SU-DHL-6 (cell line): ENCODE measurements at regions not wholly inside any gene's neighbourhood (a gene's known extent, or its start where the extent isn't known, plus 50 kb on each side); places are given as distances from the start of the nearest gene placed in this dataset.

Experiments used
- CTCF ChIP-seq: fragments of 200-600 bp; sonication (generic); IDR thresholded peaks from one replicate; pipeline ENCODE4 v1.5.1; 2017; ENCODE audit warnings: antibody characterized with exemption, mild to moderate bottlenecking, low read length, moderate library complexity; ENCODE audit not compliant: insufficient read depth, poor library complexity, severe bottlenecking
- EZH2phosphoT487 ChIP-seq: fragments of 200-600 bp; sonication (generic), shearing (Covaris generic); conservative IDR thresholded peaks from 2 replicates; pipeline ENCODE4 v1.6.1; 2018; ENCODE audit warnings: mild to moderate bottlenecking, antibody characterized with exemption, low read length, moderate library complexity, mixed read lengths

GRCh38 chr13:56837161-56837560 is 303.6 kb upstream of the PRR20A start:
- TF ChIP-seq CTCF (no peak), EZH2phosphoT487 (no peak)
